ENCODE measurements at regions not wholly inside any gene's neighbourhood (a gene's known extent, or its start where the extent isn't known, plus 50 kb on each side); places are given as distances from the start of the nearest gene placed in this dataset.

DNA sequence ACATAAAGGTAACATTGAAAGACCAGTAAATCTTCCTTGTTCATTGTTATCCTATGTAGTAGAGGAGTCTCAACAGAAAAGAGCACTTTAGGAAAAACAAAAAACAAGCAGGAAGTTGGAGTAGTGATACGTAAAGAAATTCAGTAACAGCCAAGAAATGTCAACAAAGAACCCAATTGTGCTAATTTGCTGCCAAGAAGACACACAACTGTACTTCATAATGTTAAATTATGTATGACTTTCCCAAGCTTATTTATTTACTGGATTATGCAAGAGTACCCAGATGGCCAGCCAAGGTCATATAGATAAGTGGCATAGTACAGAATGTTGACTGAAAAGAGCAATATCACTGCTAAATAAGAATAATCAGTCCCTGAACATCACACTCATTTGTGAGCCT lies 264.7 kb upstream of the CCDC179 start:
- H3K4me3 ChIP-seq, result no peak overlapping the region
- TF ChIP-seq POLR2A (IDR thresholded peaks at IDR 0.05) (no peak), POLR2AphosphoS5 (IDR thresholded peaks at IDR 0.05; ENCODE audit: insufficient read depth in 1 of 2, low read depth in 1 of 2) (no peak)
- TF ChIP-seq, protein P1, sequence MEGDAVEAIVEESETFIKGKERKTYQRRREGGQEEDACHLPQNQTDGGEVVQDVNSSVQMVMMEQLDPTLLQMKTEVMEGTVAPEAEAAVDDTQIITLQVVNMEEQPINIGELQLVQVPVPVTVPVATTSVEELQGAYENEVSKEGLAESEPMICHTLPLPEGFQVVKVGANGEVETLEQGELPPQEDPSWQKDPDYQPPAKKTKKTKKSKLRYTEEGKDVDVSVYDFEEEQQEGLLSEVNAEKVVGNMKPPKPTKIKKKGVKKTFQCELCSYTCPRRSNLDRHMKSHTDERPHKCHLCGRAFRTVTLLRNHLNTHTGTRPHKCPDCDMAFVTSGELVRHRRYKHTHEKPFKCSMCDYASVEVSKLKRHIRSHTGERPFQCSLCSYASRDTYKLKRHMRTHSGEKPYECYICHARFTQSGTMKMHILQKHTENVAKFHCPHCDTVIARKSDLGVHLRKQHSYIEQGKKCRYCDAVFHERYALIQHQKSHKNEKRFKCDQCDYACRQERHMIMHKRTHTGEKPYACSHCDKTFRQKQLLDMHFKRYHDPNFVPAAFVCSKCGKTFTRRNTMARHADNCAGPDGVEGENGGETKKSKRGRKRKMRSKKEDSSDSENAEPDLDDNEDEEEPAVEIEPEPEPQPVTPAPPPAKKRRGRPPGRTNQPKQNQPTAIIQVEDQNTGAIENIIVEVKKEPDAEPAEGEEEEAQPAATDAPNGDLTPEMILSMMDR (IDR thresholded peaks at IDR 0.05), result no peak
- H3K4me1 ChIP-seq, result no peaks in the 10 kb centered on the region
- intact Hi-C loops (cut with DNase I), result no loop called here
- H3K27ac ChIP-seq, result no peak overlapping the region
- H3K9me3 ChIP-seq, result no peaks in the 10 kb centered on the region
- no peaks in the 10 kb centered on the region for H3K36me3 ChIP-seq
- no peaks in the 10 kb centered on the region for H3K27me3 ChIP-seq
- DNase-seq (ENCODE audit: extremely low spot score in 2 of 2), result no peak

DNA sequence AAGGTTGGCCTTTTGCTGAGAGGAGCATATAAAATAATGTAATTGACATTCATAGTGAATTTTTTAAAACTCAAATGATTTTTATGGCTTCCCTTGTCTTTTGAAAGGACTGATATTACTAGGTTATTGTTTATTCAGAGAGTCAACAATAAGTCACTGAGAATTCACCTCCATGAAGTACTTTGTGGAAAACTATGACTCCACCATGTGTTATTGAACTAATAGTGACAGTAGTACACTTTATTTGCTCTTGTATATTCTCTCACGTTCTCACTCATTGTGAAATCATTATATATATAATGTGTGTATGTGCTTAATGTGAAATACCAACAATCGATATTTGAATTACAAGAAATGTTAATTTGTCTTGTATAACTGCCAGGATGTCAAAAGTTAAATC lies 267.4 kb upstream of the CCDC179 start:
- Histone ChIP-seq H3K27me3 (no peaks in the 10 kb centered on the region), H3K4me3 (no peak overlapping the region), H3K36me3 (no peaks in the 10 kb centered on the region), H3K4me1 (no peaks in the 10 kb centered on the region), H3K9me3 (no peaks in the 10 kb centered on the region), H3K27ac (no peak overlapping the region)
- DNase-seq (ENCODE audit: extremely low spot score in 2 of 2), result no peak
- intact Hi-C loops (cut with DNase I), result no loop called here
- TF ChIP-seq, protein P1 (IDR thresholded peaks at IDR 0.05), result no peak
- TF ChIP-seq POLR2AphosphoS5 (IDR thresholded peaks at IDR 0.05; ENCODE audit: insufficient read depth in 1 of 2, low read depth in 1 of 2), result no peak
- TF ChIP-seq POLR2A (IDR thresholded peaks at IDR 0.05), result no peak

DNA sequence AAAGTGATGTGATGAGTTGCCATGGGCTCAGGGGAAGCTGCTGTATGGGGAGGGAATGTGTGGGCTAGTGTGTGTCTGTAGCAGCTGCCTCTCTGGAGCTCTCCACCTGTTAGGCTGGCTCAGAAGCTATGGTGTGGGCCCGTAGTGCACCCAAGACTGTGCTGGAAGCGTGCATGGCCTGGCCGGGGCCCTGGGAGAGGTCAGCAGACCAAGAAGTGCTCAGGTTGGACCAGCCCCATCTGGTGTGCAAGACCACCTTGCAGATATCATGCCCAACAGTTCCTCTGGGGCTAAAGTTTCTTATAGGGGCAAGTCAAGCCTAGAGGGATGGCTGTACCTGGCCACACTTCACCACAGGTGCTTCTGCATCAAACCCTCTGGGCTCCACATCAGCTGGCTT lies 274.4 kb upstream of the CCDC179 start:
- intact Hi-C loops (cut with DNase I), result no loop called here
- H3K4me1 ChIP-seq, result no peaks in the 10 kb centered on the region
- H3K9me3 ChIP-seq, result no peaks in the 10 kb centered on the region
- TF ChIP-seq, protein P1 (IDR thresholded peaks at IDR 0.05), result no peak
- no peak overlapping the region for H3K27ac ChIP-seq
- no peaks in the 10 kb centered on the region for H3K36me3 ChIP-seq
- no peak for DNase-seq (ENCODE audit: extremely low spot score in 2 of 2)
- H3K27me3 ChIP-seq, result no peaks in the 10 kb centered on the region
- no peak overlapping the region for H3K4me3 ChIP-seq

DNA sequence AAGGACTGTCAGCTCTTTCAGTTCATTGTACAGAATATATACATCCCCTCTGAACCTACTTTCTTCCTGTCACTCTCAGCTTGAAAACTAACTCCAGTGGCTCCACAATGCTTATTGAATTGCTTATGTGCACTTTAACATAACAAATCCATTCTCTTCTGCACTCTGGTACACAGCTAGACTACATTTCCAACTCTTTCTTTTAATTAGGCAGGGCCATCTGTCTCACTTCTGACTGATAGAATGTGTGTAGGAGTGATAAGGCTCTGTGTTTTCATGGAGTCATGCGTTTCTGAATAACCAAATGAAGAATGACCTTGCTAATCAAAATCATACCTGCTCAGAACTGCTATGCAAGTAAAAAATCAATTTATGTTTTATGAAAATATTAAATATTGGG lies 278.5 kb upstream of the CCDC179 start:
- Histone ChIP-seq H3K27me3 (no peaks in the 10 kb centered on the region), H3K4me3 (no peak overlapping the region), H3K36me3 (no peaks in the 10 kb centered on the region), H3K27ac (no peak overlapping the region), H3K9me3 (no peaks in the 10 kb centered on the region), H3K4me1 (no peaks in the 10 kb centered on the region)
- TF ChIP-seq POLR2A (IDR thresholded peaks at IDR 0.05) (no peak), POLR2AphosphoS5 (IDR thresholded peaks at IDR 0.05; ENCODE audit: insufficient read depth in 1 of 2, low read depth in 1 of 2) (no peak)
- TF ChIP-seq, protein P1 (IDR thresholded peaks at IDR 0.05), result no peak
- intact Hi-C loops (cut with DNase I), result no loop called here
- no peak for DNase-seq (ENCODE audit: extremely low spot score in 2 of 2)

DNA sequence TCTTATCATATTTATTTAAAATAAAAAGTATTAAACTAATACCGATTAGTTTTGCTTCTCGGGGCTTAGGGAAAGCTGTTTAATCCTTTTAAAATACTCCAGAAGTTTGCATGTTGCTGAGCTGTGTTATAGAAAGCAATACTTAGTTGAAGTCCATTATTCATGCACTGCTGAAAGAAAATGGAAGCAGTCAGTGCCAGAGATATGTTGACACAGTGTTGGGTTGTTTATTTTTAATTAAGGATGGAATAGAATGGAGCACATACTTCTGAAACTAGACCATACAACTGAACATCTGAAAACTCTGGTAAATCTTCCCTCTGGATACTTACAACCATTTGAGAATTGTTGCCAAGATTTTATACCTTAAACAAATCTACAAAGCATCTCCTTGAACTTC lies 282.7 kb upstream of the CCDC179 start:
- TF ChIP-seq POLR2A (IDR thresholded peaks at IDR 0.05) (no peak), POLR2AphosphoS5 (IDR thresholded peaks at IDR 0.05; ENCODE audit: insufficient read depth in 1 of 2, low read depth in 1 of 2) (no peak)
- TF ChIP-seq, protein P1 (IDR thresholded peaks at IDR 0.05), result no peak
- Histone ChIP-seq H3K4me1 (no peaks in the 10 kb centered on the region), H3K36me3 (no peaks in the 10 kb centered on the region), H3K27ac (no peak overlapping the region), H3K4me3 (no peak overlapping the region), H3K27me3 (no peaks in the 10 kb centered on the region), H3K9me3 (no peaks in the 10 kb centered on the region)
- intact Hi-C loops (cut with DNase I), result no loop called here
- no peak for DNase-seq (ENCODE audit: extremely low spot score in 2 of 2)
